OCI-LY1 (cell line): ENCODE measurements at regions not wholly inside any gene's neighbourhood (a gene's known extent, or its start where the extent isn't known, plus 50 kb on each side); places are given as distances from the start of the nearest gene placed in this dataset.

Experiments
- H2AFZ ChIP-seq: fragments of 200-600 bp; sonication (generic), shearing (Covaris generic); 2 replicates; pipeline ENCODE4 v1.6.0; 2014; ENCODE audit warnings: antibody characterized with exemption, mild to moderate bottlenecking, low read length
- H3F3A ChIP-seq: fragments of 200-600 bp; sonication (generic), shearing (Covaris generic); 2 replicates; pipeline ENCODE4 v1.6.0; 2014; ENCODE audit warnings: mild to moderate bottlenecking, antibody characterized with exemption, low read length, moderate library complexity; ENCODE audit not compliant: insufficient read depth
- H3K27ac ChIP-seq: fragments of 200-600 bp; sonication (generic); 2 replicates; pipeline ENCODE4 v1.5.1; 2014; ENCODE audit warnings: low read length, mixed run types, mild to moderate bottlenecking, low read depth; ENCODE audit not compliant: poor library complexity, severe bottlenecking
- H3K27me3 ChIP-seq: fragments of 200-600 bp; sonication (generic); 2 replicates; pipeline ENCODE4 v1.6.0; 2014; ENCODE audit warnings: antibody characterized with exemption, mild to moderate bottlenecking, low read length, moderate library complexity; ENCODE audit not compliant: insufficient read depth
- H3K36me3 ChIP-seq: fragments of 200-600 bp; sonication (generic); 2 replicates; pipeline ENCODE4 v1.6.1; 2014; ENCODE audit warnings: mild to moderate bottlenecking, antibody characterized with exemption, low read length, moderate library complexity, mixed read lengths; ENCODE audit not compliant: insufficient read depth
- H3K4me1 ChIP-seq: fragments of 200-600 bp; sonication (generic); 2 replicates; pipeline ENCODE4 v1.5.1; 2014; ENCODE audit warnings: mild to moderate bottlenecking, low read length, moderate library complexity; ENCODE audit not compliant: insufficient read depth, severe bottlenecking
- H3K4me2 ChIP-seq: fragments of 200-600 bp; sonication (generic), shearing (Covaris generic); 2 replicates; pipeline ENCODE4 v1.6.1; 2014; ENCODE audit warnings: low read length
- H3K4me3 ChIP-seq: fragments of 200-600 bp; sonication (generic); 2 replicates; pipeline ENCODE4 v1.5.1; 2014; ENCODE audit warnings: low read length, low read depth, mild to moderate bottlenecking, mixed read lengths; ENCODE audit not compliant: poor library complexity, severe bottlenecking
- H3K79me2 ChIP-seq: fragments of 200-600 bp; shearing (Covaris generic); 2 replicates; pipeline ENCODE4 v1.6.1; 2016; ENCODE audit warnings: mixed run types, low read length, mixed read lengths; ENCODE audit not compliant: insufficient read depth
- H3K9ac ChIP-seq: fragments of 200-600 bp; sonication (generic), shearing (Covaris generic); 2 replicates; pipeline ENCODE4 v1.6.1; 2014; ENCODE audit warnings: mild to moderate bottlenecking, low read length, mixed read lengths
- H3K9me2 ChIP-seq: fragments of 200-600 bp; sonication (generic), shearing (Covaris generic); 2 replicates; pipeline ENCODE4 v1.6.1; 2014; ENCODE audit warnings: low read depth, mild to moderate bottlenecking, low read length, mixed read lengths
- H3K9me3 ChIP-seq: fragments of 200-600 bp; shearing (Covaris generic); 2 replicates; pipeline ENCODE4 v1.6.1; 2014; ENCODE audit warnings: low read length, mixed read lengths
- H4K20me1 ChIP-seq: fragments of 200-600 bp; sonication (generic), shearing (Covaris generic); 2 replicates; pipeline ENCODE4 v1.6.0; 2016; ENCODE audit warnings: mild to moderate bottlenecking, low read length; ENCODE audit not compliant: insufficient read depth
- CTCF ChIP-seq: fragments of 200-600 bp; sonication (generic), shearing (Covaris generic); IDR thresholded peaks from 2 replicates; pipeline ENCODE4 v1.5.1; 2017; ENCODE audit warnings: mild to moderate bottlenecking, antibody characterized with exemption, low read length, moderate library complexity, mixed read lengths
- EZH2 ChIP-seq: fragments of 200-600 bp; sonication (generic), shearing (Covaris generic); IDR thresholded peaks from 2 replicates; pipeline ENCODE4 v1.8.0; 2017; ENCODE audit warnings: borderline replicate concordance, mixed run types, mild to moderate bottlenecking, antibody characterized with exemption, low read length, moderate library complexity, mixed read lengths

GRCh38 chr2:71861186-71862160 is 286.2 kb downstream of the CYP26B1 start:
- Histone ChIP-seq H3K4me3 (no peak overlapping the region), H3K27me3 (no peaks in the 10 kb centered on the region), H3K79me2 (no peaks in the 10 kb centered on the region), H3K4me2 (no peak overlapping the region), H3F3A (no peaks in the 10 kb centered on the region), H2AFZ (no peak overlapping the region), H3K9me2 (no peaks in the 10 kb centered on the region), H3K4me1 (no peaks in the 10 kb centered on the region), H3K27ac (no peak overlapping the region), H3K9ac (no peak overlapping the region), H3K36me3 (no peaks in the 10 kb centered on the region), H3K9me3 (no peaks in the 10 kb centered on the region), H4K20me1 (no peaks in the 10 kb centered on the region)
- no peak for TF ChIP-seq CTCF
- TF ChIP-seq EZH2, result no peak

DNA sequence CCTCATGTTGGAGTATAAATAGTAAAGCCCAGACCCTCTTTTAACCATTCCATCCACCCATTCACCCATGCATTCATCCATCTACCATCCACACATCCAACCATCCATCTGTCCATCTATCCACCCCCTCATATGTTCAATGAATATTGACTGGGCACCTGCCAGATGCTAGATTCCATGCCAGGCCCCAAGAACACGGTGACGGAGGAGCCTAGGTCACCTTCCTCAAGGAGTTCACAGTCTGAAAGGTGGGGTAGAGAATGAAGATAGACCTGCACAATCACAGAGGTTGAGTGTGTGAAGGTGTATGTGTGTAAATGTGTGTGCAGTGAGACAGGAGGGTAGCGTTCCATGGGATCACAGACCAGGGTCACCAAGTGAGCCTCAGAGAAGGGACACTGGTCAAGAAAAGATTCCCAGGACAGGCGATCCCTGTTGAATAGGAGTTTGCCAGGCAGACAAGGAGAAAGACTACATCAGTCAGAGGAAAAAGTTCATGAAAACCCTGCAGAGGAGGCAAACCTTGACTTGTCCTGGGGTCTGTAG is 287.2 kb downstream of the CYP26B1 start:
- Histone ChIP-seq H3K27ac (no peak overlapping the region), H3K79me2 (no peaks in the 10 kb centered on the region), H3K27me3 (no peaks in the 10 kb centered on the region; the same call in 1 of the 2 replicates), H3K4me2 (no peak overlapping the region), H3F3A (no peaks in the 10 kb centered on the region), H3K9me2 (no peaks in the 10 kb centered on the region), H3K9ac (no peak overlapping the region), H2AFZ (no peak overlapping the region), H3K9me3 (no peaks in the 10 kb centered on the region), H3K36me3 (no peaks in the 10 kb centered on the region), H3K4me3 (no peak overlapping the region), H3K4me1 (no peaks in the 10 kb centered on the region), H4K20me1 (no peaks in the 10 kb centered on the region)
- TF ChIP-seq CTCF, result no peak
- TF ChIP-seq EZH2, result no peak

- Histone ChIP-seq H3K4me2 (no peak overlapping the region), H3K27me3 (no peaks in the 10 kb centered on the region; the same call in 1 of the 2 replicates), H3F3A (no peaks in the 10 kb centered on the region), H4K20me1 (no peaks in the 10 kb centered on the region), H3K27ac (no peak overlapping the region), H2AFZ (no peak overlapping the region), H3K9ac (no peak overlapping the region), H3K9me2 (no peaks in the 10 kb centered on the region), H3K4me1 (no peaks in the 10 kb centered on the region), H3K9me3 (no peaks in the 10 kb centered on the region), H3K36me3 (no peaks in the 10 kb centered on the region), H3K79me2 (no peaks in the 10 kb centered on the region), H3K4me3 (no peak overlapping the region)
- no peak for TF ChIP-seq EZH2
- TF ChIP-seq CTCF, result no peak
Observed at GRCh38 chr2:71859211-71859847, 288.3 kb downstream of the CYP26B1 start.
